Mucosa of descending colon (tissue), 3 donors: ENCODE measurements at regions not wholly inside any gene's neighbourhood (a gene's known extent, or its start where the extent isn't known, plus 50 kb on each side); places are given as distances from the start of the nearest gene placed in this dataset.
"Not testable (repeated sequence)": the region's sequence is repeated elsewhere in the genome, so short reads cannot be mapped to it uniquely, and the experiment has no call there.

Source experiments
- ATAC-seq: fragments of 200-7000 bp; cut with Tn5 transposase; one replicate; pipeline ENCODE4 v1.9.1; 2020; ENCODE audit warnings: mild to moderate bottlenecking, moderate library complexity
- DNase-seq, 3 donors: peaks; one replicate each; pipeline ENCODE4 v3.0.0-alpha.2; 2020
- H3K36me3 ChIP-seq: fragments of 200-600 bp; one replicate; pipeline ENCODE4 v1.8.0; 2021; ENCODE audit warnings: low read depth, mild to moderate bottlenecking
- H3K4me1 ChIP-seq: fragments of 200-600 bp; one replicate; pipeline ENCODE4 v1.8.0; 2021; ENCODE audit warnings: low read depth, mild to moderate bottlenecking
- H3K4me3 ChIP-seq: fragments of 200-600 bp; one replicate; pipeline ENCODE4 v1.8.0; 2021; ENCODE audit warnings: mild to moderate bottlenecking
- H3K9me3 ChIP-seq: fragments of 200-600 bp; one replicate; pipeline ENCODE4 v1.8.0; 2021; ENCODE audit warnings: mild to moderate bottlenecking
- CTCF ChIP-seq: fragments of 200-600 bp; IDR thresholded peaks from one replicate; pipeline ENCODE4 v1.8.0; 2022; ENCODE audit warnings: antibody characterized with exemption, mild to moderate bottlenecking
- intact Hi-C, 2 donors: fragments of 100-400 bp; cut with DNase I in 1 of 2; cut with micrococcal nuclease in 1 of 2; formaldehyde crosslinking; loops; one replicate each; pipeline versions ENCODE4 v1.11.0 to v1.11.1; 2022; cut with DNase I, micrococcal nuclease
- donor health status: DM: no; HTN: no; CAD: no; lungs with moderate emphysema.
- donor health status: DM: no; HTN: no; CAD: no.
- donor health status: DM: no; HTN: yes; CAD: no.

DNA sequence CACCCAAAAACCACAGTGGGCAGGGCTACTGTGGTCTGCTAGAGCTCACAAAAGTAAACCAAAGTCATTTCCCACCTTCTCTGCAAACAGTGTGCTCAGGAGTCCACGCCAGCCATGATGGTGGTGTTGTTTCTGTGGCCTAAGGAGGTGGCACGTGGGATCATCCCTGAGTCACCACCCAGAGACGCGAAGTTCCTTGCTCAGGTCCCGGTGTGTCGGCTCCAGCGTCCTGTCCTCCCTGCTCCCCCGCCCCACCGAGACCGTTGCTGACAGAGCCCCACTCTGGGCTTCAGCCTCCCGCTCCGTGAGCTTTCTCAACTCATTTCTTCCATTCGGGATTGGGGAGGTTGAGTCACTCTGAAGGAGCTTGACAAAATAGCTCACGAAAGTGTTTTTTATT is 118.7 kb downstream of the NPTX2 start:
- Histone ChIP-seq H3K36me3 (no peaks in the 10 kb centered on the region), H3K4me1 (no peaks in the 10 kb centered on the region), H3K4me3 (no peak overlapping the region), H3K9me3 (no peaks in the 10 kb centered on the region)
- ATAC-seq (no peak), DNase-seq (no peak)
- intact Hi-C loops = no loop called here
- no peak for TF ChIP-seq CTCF

GRCh38 chr7:98736461-98736860 is 119.4 kb downstream of the NPTX2 start:
- H3K4me3 ChIP-seq, H3K36me3 ChIP-seq, intact Hi-C loops, H3K4me1 ChIP-seq, ATAC-seq, H3K9me3 ChIP-seq, DNase-seq: not testable (repeated sequence)

DNA sequence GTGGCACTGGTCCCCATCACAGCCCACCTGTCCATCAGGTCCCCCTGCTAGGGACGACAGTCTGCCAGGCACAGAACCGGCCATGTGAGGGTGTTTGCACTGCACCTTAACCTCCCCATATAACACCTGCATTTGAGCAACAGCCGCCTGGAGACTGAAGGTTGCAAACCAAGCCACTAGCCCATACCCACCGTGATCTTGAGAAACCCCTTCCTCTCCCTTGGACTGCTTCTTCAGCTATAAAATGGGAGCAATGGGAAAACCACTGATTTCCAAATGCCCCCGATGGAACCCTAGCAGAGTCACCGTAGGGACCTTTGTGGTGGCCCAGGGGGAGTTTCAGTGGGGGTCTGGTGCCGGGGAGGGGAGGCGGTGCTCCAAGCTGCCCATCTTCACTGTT is 120.1 kb downstream of the NPTX2 start:
- ATAC-seq (no peak), DNase-seq (no peak)
- H3K4me1 ChIP-seq = no peaks in the 10 kb centered on the region
- TF ChIP-seq CTCF = no peak
- no peak overlapping the region for H3K4me3 ChIP-seq
- intact Hi-C loops = no loop called here
- no peaks in the 10 kb centered on the region for H3K36me3 ChIP-seq
- H3K9me3 ChIP-seq = no peaks in the 10 kb centered on the region

DNA sequence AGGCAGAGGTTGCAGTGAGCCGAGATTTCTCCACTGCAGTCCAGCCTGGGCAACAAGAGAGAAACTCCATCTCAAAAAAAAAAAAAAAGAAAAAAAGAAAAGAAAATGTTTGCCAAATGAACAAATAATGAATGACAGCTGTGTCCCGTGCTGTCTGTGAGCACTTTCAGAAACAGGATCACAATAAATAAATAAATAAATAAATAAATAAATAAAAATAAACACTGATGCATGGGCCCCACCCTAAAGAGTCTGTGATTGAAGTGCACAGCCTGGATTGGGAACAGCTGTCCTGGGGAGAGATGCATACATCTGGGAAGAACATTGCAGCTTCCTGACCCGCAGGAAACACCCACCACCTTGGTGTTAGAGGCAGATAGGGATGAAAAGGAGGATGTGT is 123.6 kb downstream of the NPTX2 start:
- Histone ChIP-seq H3K9me3 (no peaks in the 10 kb centered on the region), H3K36me3 (no peaks in the 10 kb centered on the region), H3K4me1 (no peaks in the 10 kb centered on the region), H3K4me3 (no peak overlapping the region)
- DNase-seq = no peak
- no peak for ATAC-seq
- intact Hi-C loops = loop anchor here in 1 of 2 donors (10.0 kb wide), 1 partner anchor 306 kb away; no protein-coding TSS in a partner anchor
- no peak for TF ChIP-seq CTCF

GRCh38 chr7:98745722-98746318 is 124.0 kb downstream of the TMEM130 start:
- intact Hi-C loops = loop anchor here in 1 of 2 donors (10.0 kb wide), 1 partner anchor 311 kb away; no protein-coding TSS in a partner anchor
- Histone ChIP-seq H3K9me3 (no peaks in the 10 kb centered on the region), H3K4me3 (no peak overlapping the region), H3K4me1 (no peaks in the 10 kb centered on the region), H3K36me3 (no peaks in the 10 kb centered on the region)
- ATAC-seq (peak; percentile 80), DNase-seq (peak; percentile 54 to 90 (median 84))
- peak; percentile 61 for TF ChIP-seq CTCF

DNA sequence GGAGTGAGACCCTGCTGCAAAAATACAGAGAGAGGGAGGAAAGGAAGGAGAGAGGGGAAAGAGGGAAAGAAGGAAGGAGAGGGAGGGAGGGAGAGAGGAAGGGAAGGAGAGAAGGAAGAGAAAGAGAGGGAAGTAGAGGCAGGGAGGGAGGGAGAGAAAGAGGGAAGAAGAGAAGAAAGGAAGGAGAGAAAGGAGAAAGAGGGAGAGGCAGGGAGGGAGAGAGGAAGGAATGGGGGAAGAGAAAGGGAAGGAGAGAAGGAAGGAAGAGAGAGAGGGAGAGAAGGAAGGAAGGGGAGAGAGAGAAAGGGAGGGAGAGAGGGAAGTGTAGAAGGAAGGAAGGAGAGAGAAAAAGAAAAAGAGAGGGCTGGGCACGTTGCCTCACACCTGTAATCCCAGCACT is 121.7 kb downstream of the TMEM130 start:
- intact Hi-C loops = loop anchor here in 1 of 2 donors (10.0 kb wide), 1 partner anchor 313 kb away; no protein-coding TSS in a partner anchor
- Histone ChIP-seq H3K4me1 (no peaks in the 10 kb centered on the region), H3K36me3 (no peaks in the 10 kb centered on the region), H3K9me3 (no peaks in the 10 kb centered on the region), H3K4me3 (no peak overlapping the region)
- TF ChIP-seq CTCF = no peak
- ATAC-seq (no peak), DNase-seq (no peak)
